Gastrocnemius medialis (tissue), 4 donors: ENCODE measurements at regions not wholly inside any gene's neighbourhood (a gene's known extent, or its start where the extent isn't known, plus 50 kb on each side); places are given as distances from the start of the nearest gene placed in this dataset.

ENCODE experiments used
- ATAC-seq, 2 donors: fragments of 150-250 bp; one replicate each; pipeline ENCODE4 v1.9.1; 2016
- DNase-seq, 2 donors: peaks; one replicate each; pipeline ENCODE4 v3.0.0-alpha.2; 2019
- H3K27ac ChIP-seq, 4 donors: fragments of 200-600 bp; sonication (generic); 1 replicate in 1 of 4; 2 replicates in 3 of 4; pipeline ENCODE4 v1.5.1; 2016 to 2018; ENCODE audit warnings: mild to moderate bottlenecking in 2 of 4, moderate library complexity in 1 of 4
- H3K27me3 ChIP-seq, 3 donors: fragments of 200-600 bp; sonication (generic) in 2 of 3; 1 replicate in 1 of 3; 2 replicates in 2 of 3; pipeline versions ENCODE4 v1.5.1 to v1.6.0; 2016 to 2019; ENCODE audit warnings: mild to moderate bottlenecking in 1 of 3, moderate library complexity in 1 of 3
- H3K36me3 ChIP-seq, 2 donors: fragments of 200-600 bp; sonication (generic) in 1 of 2; one replicate each; pipeline ENCODE4 v1.5.1; 2017 to 2018
- H3K4me1 ChIP-seq, 2 donors: fragments of 200-600 bp; sonication (generic) in 1 of 2; one replicate each; pipeline ENCODE4 v1.5.1; 2016 to 2017; ENCODE audit warnings: mild to moderate bottlenecking in 2 of 2
- H3K4me3 ChIP-seq, 4 donors: fragments of 200-600 bp; sonication (generic) in 3 of 4; 1 replicate in 1 of 4; 2 replicates in 3 of 4; pipeline ENCODE4 v1.5.1; 2016 to 2019; ENCODE audit warnings: mild to moderate bottlenecking in 2 of 4
- H3K9me3 ChIP-seq, 3 donors: fragments of 200-600 bp; sonication (generic) in 2 of 3; 1 replicate in 1 of 3; 2 replicates in 2 of 3; pipeline ENCODE4 v1.5.1; 2016 to 2019
- CTCF ChIP-seq, 5 experiments: fragments of 450-650 bp in 3 of 5; fragments of 200-600 bp in 2 of 5; sonication (generic) in 2 of 5; IDR thresholded peaks in 4 of 5; conservative IDR thresholded peaks in 1 of 5; 1 replicate in 4 of 5; 2 replicates in 1 of 5; pipeline ENCODE4 v1.5.1; 2016 to 2019; ENCODE audit warnings: antibody characterized with exemption in 5 of 5, mild to moderate bottlenecking in 3 of 5, moderate library complexity in 3 of 5
- POLR2A ChIP-seq, 2 donors: fragments of 450-650 bp; IDR thresholded peaks; one replicate each; pipeline ENCODE4 v1.6.1; 2017; ENCODE audit warnings: antibody characterized with exemption in 2 of 2, mild to moderate bottlenecking in 2 of 2, moderate library complexity in 2 of 2
- in situ Hi-C, 4 donors: fragments of 200-750 bp; cut with MboI; loops; one replicate each; pipeline versions ENCODE4 v1.15.0 to v1.8.0; 2017; ENCODE audit warnings: low sequenced_read_pairs in 4 of 4
- intact Hi-C: fragments of 100-400 bp; cut with DNase I; formaldehyde crosslinking; loops from one replicate; pipeline ENCODE4 v1.15.1; 2023; ENCODE audit warnings: low total_unique reads

- in situ Hi-C loops (no loop called here), intact Hi-C loops (no loop called here)
- Histone ChIP-seq H3K4me1 (no peaks in the 10 kb centered on the region), H3K4me3 (no peak overlapping the region), H3K9me3 (no peaks in the 10 kb centered on the region), H3K27ac (no peak overlapping the region), H3K27me3 (no peaks in the 10 kb centered on the region), H3K36me3 (no peaks in the 10 kb centered on the region)
- no peak for DNase-seq
- TF ChIP-seq CTCF (IDR thresholded peaks at IDR 0.05 in 4 of 5, conservative IDR thresholded peaks at IDR 0.05 in 1 of 5): no peak
- no peak for TF ChIP-seq POLR2A (IDR thresholded peaks at IDR 0.05)
- ATAC-seq: no peak
Measured at GRCh38 chr2:146873056-146873455, 971.8 kb upstream of the ACVR2A start.

GRCh38 chr2:146870691-146871090 is 974.1 kb upstream of the ACVR2A start:
- H3K4me1 ChIP-seq: no peaks in the 10 kb centered on the region
- DNase-seq (no peak), ATAC-seq (no peak)
- no peaks in the 10 kb centered on the region for H3K36me3 ChIP-seq
- H3K27me3 ChIP-seq: no peaks in the 10 kb centered on the region
- H3K4me3 ChIP-seq: no peak overlapping the region
- in situ Hi-C loops (no loop called here), intact Hi-C loops (no loop called here)
- TF ChIP-seq POLR2A (IDR thresholded peaks at IDR 0.05) (no peak), CTCF (IDR thresholded peaks at IDR 0.05 in 4 of 5, conservative IDR thresholded peaks at IDR 0.05 in 1 of 5) (no peak)
- no peaks in the 10 kb centered on the region for H3K9me3 ChIP-seq
- no peak overlapping the region for H3K27ac ChIP-seq

- no peak for TF ChIP-seq CTCF (IDR thresholded peaks at IDR 0.05 in 4 of 5, conservative IDR thresholded peaks at IDR 0.05 in 1 of 5)
- TF ChIP-seq POLR2A (IDR thresholded peaks at IDR 0.05): no peak
- Histone ChIP-seq H3K4me1 (no peaks in the 10 kb centered on the region), H3K36me3 (no peaks in the 10 kb centered on the region), H3K4me3 (no peak overlapping the region), H3K27me3 (no peaks in the 10 kb centered on the region), H3K27ac (no peak overlapping the region), H3K9me3 (no peaks in the 10 kb centered on the region)
- intact Hi-C loops: no loop called here
- in situ Hi-C loops: no loop called here
- no peak for ATAC-seq
- no peak for DNase-seq
Measured at GRCh38 chr2:146869328-146869727, 975.5 kb upstream of the ACVR2A start.

GRCh38 chr2:146868051-146868450 is 976.8 kb upstream of the ACVR2A start:
- H3K4me1 ChIP-seq: no peaks in the 10 kb centered on the region
- TF ChIP-seq POLR2A (IDR thresholded peaks at IDR 0.05): no peak
- no peak overlapping the region for H3K4me3 ChIP-seq
- H3K9me3 ChIP-seq: no peaks in the 10 kb centered on the region
- DNase-seq (no peak), ATAC-seq (no peak)
- H3K27ac ChIP-seq: no peak overlapping the region
- intact Hi-C loops: no loop called here
- H3K27me3 ChIP-seq: no peaks in the 10 kb centered on the region
- in situ Hi-C loops: no loop called here
- H3K36me3 ChIP-seq: no peaks in the 10 kb centered on the region

- intact Hi-C loops: no loop called here
- ATAC-seq (no peak), DNase-seq (no peak)
- no peak overlapping the region for H3K27ac ChIP-seq
- no peak for TF ChIP-seq POLR2A (IDR thresholded peaks at IDR 0.05)
- no peak for TF ChIP-seq CTCF (IDR thresholded peaks at IDR 0.05 in 4 of 5, conservative IDR thresholded peaks at IDR 0.05 in 1 of 5)
- no peaks in the 10 kb centered on the region for H3K36me3 ChIP-seq
- no peaks in the 10 kb centered on the region for H3K27me3 ChIP-seq
- H3K4me3 ChIP-seq: no peak overlapping the region
- no peaks in the 10 kb centered on the region for H3K4me1 ChIP-seq
- H3K9me3 ChIP-seq: no peaks in the 10 kb centered on the region
- in situ Hi-C loops: no loop called here
Measured at GRCh38 chr2:146867477-146867986, 977.3 kb upstream of the ACVR2A start.
